ENCODE measurements at regions not wholly inside any gene's neighbourhood (a gene's known extent, or its start where the extent isn't known, plus 50 kb on each side); places are given as distances from the start of the nearest gene placed in this dataset.

DNA sequence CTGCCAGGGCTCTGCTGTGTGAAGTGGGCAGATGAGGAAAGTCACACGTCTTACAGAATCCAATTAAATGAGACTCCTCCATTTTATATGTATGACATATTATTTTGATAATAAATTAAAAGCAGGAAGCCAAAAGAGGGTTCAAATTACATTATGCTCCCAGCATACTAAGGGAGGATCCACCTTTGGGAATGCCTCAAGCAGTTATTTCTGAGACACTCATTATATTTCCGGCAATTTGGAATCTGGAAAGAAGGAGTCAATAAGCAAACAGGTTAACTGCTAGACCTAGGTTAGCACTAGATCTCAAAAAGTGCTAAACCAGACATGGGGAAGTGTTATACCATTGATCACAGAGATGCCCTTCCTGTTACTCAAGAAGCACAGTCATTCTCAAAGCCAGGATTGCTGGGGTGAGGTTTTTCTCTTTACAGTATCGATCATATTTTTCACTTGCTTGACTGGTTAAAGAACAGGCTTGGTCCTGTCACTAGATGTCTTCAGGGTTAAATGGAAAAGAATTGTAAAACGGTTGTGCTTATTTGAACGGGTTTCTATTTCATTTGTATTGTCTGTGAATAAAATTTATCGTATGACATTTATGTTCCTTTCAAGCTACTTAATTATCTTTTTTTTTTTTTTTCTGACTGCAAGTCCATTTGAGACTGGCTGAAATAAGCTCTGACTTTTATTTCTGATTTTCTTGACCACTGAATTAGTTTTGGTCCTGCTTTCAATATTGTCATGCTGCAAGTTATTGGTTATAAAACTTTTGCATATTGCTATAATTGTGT lies 523.2 kb downstream of the KLF12 start:
- DNase-seq (ENCODE audit: low spot score), result no peak

DNA sequence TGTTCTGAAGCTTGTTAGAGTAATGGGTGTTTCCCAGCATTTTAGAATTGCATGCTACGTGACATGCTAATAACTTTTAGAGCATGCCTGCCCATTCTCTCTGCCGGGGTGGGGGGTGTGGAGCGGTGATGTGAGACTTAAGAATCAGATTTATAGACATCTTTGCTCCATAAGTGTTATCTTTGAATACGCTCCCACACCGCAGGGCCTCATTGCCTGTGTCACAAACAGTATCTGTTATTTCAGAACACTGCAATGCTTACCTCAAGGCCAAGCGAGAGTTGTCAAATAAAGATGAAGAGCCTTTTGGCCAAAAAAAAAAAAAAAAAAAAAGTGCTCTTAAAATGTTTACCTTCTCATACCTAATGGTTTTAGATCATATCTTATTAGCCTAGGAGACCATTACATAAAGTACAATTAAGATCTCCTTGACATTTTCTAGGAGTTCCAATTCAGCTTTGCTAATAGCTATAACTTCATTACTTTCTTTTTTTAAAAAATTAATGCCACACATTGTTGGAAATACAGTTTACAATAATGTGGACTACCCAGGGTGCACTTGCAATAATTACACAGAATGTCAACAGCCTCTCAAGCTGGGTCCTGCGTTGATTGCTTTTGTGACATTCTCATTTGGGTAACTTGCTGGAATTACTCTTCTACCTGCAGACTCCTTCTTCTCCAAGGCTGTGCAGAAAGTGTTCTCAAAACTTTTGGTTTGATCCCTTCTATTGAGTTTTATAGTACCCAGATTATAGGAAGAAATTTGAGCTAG lies 525.3 kb downstream of the KLF12 start:
- no peak for DNase-seq (ENCODE audit: low spot score)

DNA sequence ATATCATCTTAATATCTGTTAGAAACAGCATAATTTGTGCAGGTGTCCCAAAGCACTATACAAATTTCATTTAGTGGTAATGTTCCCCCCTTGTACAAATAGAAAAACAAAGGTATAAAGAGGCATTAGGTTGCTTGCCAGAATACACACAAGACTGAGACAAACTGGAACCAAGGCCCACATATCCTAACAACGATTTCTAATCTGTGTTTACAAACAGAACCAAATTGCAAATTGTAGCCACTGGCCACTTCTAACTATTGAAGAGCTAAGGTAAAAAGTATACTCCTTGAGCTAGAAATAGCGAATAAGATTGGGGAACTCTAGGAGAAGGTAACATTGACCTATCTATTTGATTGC lies 526.1 kb downstream of the KLF12 start:
- DNase-seq (ENCODE audit: low spot score), result no peak

DNA sequence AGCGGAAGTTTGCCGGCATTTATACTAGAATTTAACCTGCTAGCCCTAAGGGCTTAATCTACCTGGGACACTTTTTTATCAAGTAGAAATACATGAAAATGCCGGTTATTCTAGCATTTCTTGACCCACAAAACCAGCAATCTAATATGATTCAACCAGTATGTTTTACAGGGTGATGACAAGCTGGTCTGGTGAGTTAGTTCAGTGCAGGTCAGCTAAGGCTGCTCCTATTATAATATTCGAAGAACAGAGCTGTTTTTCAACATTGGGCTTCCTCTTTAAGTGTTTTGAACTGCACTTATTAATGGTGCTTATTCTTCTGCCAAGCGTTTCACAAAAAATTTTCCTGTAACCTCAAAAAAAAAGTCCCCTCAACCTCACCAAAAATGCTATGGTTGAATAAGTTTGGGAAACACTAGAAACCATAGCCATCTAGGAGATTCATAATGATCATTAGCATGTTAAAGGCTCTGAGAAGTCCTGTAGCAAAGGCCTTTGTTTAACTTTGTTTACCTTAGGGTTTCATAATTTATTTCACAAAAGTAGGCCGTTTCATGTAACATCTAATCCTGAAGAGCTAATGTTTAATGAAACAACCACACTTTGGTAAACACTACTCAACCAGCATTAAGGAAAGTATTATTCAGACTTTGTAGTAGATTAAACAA lies 526.6 kb downstream of the KLF12 start:
- DNase-seq (ENCODE audit: low spot score), result no peak

DNA sequence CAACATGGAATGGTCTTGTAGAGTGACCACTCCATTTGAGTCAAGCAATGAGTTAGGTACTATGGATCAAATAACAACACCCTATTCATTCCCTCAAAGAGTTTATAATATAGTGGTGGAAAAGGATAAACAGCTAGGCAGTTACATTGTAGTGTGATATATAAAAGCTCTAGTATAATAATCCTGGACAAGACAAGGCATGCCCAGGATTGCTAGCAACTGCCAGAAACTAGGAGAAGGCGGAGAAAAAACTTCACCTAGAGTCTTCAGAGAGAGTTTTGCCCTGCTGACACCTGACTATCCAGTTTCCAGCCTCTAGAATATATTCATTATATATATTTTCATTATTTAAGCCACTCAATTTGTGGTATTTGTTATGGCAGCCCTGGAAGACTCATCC lies 530.6 kb downstream of the KLF12 start:
- no peak for DNase-seq (ENCODE audit: low spot score)

DNA sequence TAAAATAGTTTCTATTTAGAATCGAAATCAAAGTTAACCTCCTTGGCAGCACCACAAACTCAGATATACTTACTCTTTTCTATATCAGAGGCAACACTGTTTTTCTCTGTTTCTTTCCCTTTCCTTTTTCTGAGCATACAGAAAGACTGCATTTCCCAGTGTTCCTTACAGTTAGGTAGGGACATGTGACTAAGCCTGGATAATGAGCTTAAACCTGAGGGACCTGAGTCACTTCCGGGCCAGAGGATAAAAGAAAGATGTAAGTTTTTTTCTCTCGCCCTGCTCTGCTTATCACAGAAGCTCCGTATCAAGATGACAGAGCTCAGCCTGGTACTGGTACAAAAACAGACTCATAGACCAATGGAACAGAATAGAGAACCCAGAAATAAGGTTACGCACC lies 531.9 kb downstream of the KLF12 start:
- DNase-seq (ENCODE audit: low spot score), result no peak

DNA sequence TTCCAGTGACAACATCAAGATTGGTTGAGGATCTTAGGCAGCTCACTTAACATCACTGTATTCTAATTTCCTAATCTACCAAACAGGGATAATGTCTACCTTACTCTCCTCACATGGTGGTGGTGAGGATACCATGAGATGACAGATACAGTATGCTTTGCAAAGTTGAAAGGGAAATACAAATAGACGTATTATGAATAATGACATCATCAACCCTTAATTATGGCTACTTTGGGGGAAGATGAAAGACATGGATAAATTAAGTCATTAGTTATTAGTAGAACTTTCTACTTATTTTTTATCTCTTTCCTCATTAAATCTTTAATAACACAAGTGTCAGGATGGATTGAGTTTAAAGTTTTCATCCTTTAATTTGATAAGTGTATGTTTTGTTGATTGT lies 532.5 kb downstream of the KLF12 start:
- DNase-seq (ENCODE audit: low spot score), result no peak

DNA sequence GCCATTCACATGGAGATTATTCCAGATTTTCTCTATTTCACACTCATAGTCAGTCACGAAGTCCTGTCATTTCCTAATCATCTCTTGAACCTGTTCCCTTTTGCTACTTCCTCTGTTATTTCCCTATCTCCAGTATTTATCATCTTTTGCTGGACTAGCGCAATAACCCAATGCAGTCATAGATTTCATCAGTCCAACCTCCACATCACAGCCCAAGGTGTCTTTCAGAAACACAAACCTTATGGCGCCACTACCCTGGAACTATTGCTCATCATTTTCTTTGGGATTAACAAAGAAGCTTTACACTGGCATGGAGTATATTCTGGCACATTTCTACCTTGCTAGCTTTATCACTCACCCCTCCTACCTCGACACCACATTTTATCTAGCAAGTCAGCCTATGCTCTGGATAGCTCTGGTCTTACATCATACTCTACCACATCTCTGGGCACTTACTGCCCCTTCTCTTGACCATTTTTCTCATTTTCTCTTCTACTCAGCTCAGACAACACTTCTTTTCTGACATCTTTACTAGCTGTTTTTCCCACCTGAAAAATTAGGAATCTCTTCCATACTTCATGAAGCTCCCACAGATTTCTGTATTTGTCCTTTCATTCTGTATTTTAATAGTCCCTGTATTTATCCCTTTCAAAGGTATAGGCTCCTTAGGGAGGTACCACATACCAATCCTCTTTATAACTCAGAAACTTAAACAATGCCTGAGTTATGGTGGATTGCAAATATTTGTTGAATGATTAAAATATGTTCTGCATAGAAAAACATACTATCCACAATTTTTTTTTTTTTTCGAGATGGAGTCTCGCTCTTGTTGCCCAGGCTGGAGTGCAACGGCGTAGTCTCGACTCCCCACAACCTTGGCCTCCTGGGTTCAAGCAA lies 534.7 kb downstream of the KLF12 start:
- no peak for DNase-seq (ENCODE audit: low spot score)

DNA sequence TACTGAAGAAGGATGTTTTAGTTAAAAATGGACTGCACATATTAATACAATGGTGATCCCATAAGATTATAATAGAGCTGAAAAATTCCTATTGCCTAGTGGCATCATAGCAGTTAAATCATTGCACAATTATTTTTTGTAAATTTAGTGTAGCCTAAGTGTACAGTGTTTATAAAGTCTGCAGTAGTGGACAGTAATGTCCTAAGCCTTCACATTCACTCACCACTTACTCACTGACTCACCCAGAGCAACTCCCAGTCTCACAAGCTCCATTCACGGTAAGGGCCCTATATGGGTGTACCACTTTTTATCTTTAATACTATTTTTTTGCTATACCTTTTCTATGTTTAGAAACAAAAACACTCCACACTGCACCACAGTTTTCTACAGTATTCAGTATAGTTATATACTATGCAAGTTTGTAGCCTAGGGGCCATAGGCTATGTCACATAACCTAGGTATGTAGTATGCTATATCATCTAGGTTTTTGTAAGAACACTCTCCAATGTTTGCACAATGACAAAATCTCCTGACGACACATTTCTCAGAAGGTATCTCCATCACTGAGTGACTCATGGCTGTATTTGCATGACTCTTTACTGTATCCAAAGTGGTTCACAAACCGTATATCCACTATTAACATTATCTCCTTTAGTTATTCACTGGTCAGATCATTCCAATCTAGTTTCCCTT lies 536.0 kb downstream of the KLF12 start:
- DNase-seq (ENCODE audit: low spot score), result no peak

DNA sequence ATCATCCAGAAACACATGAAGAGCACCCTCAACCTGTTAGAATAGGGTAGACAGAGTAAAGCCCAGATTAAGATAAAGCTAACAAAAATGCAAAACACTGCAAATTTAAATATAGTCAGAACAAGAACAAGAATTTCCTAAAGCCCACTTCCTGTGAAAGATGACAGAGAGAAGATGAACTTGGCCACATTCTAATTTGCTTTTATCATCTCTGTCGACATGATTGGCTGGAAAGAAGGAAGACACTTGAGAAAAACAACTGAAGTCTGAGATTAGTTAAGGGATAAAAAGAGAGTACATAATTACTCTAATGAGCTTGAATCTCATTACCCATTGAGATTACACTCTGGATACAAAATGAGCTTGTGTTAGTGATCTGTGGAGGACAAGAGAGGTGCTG lies 537.6 kb downstream of the KLF5 start:
- DNase-seq (ENCODE audit: low spot score), result no peak

DNA sequence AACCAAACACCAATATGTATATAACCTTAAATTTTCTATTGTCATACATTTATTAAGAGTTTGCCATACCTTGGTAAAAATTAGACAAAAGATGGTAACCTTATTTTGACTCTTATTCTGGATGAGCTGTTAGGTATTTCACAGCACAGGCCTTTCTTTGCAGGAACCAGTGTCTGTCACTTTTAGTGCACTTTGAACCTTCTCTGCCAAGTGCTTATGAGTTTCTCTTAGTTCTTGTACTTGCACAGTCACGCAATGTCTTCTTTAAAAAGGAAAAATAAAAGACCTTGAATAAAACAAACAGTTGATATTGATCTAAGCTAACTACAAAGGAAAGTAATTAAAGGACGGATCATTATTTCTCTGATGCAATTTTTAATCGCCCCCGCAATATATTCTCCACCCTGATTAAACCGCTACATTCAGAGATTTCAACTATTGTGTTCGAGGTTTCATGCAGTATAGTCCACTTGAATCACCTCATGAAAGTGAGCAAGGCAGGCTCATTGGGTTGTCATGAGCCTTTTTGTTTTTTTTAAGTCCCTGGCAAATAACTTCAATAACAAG lies 534.5 kb downstream of the KLF5 start:
- no peak for DNase-seq (ENCODE audit: low spot score)

DNA sequence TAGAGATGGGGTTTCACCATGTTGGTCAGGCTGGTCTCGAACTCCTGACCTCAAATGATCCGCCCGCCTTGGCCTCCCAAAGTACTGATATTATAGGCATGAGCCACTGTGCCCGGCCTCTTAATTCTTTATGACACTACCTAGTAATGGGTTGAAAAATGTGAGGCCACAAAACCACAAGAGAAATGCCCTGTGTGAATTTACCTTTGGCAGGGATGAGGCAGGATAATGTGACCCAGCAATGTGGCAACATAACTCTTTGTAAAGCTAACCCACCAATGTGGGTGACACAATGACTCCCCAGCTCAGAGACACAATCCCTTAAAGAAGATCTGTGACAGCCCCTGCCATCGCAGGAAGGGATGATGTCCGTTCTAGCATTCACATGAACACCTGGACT lies 533.1 kb downstream of the KLF5 start:
- no peak for DNase-seq (ENCODE audit: low spot score)

DNA sequence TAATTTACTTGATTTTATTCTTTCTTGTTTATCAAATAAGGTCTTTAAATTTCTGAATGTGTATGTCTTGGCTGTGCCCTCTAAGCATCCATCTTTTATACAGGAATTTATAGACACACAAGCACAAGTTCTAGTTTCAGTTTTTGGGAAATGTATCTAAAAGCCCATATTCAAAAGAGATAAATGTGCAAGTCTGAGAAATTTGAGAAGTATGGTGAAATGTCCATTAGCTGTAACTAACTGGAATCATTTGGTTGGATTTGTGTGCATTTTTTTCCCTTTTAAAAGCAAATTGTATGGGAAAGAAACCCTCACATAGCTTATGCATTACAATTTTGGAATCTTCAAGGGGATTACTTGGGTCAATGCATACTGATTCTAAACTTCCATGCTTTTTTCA lies 532.0 kb downstream of the KLF5 start:
- no peak for DNase-seq (ENCODE audit: low spot score)

DNA sequence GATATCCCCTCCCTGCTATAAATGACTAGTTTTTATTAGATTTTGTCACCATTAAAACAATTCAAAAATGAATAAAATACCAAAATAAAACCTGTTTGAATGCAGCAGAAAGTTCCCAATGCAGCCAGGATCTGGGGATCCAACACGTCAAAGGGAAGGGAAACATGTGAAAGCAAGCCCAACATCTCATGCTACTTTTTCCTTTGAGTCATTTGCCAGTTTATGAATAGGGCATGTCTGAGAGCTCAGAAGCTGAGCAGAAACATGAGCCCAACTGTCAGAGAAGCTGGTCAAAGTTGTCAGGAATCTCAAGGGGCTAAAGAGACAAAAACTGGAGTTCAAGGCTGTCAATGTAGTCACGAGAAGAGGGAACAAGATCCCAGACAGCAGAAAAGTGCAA lies 526.4 kb downstream of the KLF5 start:
- DNase-seq (ENCODE audit: low spot score), result no peak

DNA sequence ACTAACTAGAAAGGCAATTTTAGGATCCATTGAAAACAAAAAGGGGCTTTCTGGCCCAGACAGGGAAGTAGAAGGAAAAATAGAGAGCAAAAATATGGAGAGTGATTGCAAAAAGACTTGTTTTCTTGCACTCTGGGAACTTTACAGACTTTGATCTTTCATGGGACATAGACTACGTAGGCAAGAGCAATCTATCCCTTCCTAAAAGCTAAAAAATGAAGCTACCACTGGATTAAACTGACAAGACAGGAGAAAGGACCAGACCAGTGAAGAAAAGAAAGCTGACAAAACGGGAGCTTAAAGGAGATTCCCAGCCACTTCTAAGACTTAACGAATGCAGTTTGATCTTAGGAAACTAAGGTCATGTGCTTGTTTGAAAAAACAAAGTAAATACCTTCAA lies 524.5 kb downstream of the KLF5 start:
- no peak for DNase-seq (ENCODE audit: low spot score)

DNA sequence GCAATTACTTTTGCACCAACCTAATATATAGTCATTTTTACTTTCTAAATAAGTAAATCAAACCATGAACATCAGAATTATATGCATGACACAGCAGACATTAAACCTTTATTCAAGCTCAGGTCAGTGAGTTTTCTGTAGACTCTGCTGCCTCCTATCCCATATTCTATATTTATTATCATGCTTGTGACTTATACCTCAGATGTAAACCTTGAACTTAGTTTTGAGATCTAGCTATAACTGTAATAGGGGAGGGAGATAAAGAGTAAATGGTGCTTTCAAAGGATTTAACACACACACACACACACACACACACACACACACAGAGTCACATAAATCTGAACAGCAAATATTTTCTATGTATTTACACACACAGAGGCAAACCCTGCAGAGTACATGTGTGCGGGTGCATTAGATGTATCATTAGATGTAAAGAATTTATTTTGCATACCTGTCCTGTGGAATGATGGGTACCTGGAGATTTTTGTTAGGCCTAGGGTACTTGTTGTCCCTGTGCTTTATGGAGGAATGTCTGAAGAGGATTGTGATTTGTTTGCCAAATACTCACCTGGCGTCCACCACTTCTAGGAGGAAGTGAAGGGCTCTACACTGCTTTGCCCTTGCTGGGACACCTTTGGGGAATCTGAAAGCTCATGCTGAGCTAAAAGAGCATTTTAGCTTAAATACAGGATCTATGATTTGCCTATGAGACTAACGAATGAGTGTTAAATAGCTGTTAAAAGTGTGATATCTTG lies 521.9 kb downstream of the KLF5 start:
- no peak for DNase-seq (ENCODE audit: low spot score)

DNA sequence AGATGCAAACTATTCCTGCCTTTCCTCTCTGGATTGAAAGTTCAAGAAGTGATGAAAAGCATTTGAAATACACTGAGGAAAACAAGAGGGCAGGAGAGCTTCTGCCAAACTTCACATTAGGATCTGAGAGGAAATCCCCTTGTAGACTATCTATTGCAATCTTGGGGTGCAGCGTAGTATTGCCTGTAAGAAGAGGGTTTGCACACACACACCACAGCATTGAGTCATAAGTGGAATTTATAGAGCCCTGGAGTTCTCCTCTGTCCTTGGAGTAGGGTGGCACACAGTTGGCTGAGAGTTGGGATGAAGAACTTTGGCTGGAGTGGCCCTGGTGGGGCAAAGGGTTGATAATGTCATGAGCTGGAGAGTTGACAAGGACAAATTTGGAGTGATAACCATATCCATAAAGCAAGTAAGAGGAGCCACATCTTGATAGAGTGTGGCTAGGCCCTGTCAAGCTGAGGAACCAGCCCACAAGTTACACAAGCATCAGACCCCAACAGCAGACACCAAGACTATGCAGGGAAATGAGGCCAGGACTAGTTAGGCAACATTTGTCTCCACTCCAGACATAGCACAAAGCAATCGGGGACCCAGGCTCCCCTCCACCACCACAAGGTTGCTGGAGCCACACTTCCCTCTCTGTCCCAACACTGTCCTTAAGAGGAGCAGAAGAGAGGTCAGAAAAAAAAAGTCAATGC lies 520.9 kb downstream of the KLF5 start:
- no peak for DNase-seq (ENCODE audit: low spot score)

DNA sequence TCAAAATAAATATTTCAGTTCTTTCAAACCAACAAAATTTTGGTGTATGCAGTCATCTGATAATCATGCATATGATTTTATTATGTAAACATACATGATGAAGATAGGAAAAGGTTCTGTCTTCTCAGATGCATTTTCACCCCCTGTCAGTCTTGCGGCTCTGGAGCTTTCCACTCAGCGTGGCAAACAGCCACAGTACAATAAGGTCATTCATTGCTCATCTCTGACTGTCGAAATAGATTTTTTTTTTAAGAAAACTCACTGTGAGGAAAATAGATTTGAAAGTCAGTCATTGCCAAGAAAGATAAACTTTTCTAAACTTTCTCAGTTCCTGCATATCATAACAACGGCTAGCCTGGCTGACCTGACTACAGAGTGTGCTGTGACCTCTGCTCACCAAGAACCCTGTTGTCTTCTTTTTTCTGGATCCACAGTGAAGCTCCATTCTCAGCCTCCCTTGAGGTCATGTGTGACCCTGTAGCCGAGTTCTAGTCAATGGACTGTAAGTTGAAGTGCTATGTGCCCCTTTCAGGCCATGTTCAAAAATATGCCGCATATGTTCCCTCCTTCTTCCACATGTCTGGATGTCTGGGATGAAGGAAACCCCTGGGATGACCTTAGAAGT lies 519.6 kb downstream of the KLF5 start:
- no peak for DNase-seq (ENCODE audit: low spot score)

DNA sequence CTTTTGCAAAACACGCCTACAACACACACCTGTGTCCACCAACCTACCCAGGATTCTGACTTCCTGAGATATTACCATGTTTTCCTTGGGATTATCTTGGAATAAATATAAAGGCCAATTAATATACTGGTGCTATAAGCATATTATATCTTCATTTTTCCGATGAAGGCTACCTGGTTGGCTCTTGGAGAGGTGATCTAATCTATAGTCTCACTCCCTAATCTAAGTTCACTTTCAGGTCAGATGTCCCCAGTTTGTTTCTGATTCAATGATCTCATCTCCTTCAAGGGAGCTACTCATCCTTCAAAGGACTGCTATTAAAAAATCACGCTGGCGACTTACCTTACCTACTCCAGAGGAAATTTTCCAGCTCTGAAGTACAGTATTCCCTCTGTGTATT lies 517.5 kb downstream of the KLF5 start:
- DNase-seq (ENCODE audit: low spot score), result no peak

Data from GM03348 (cell line).